Left ventricle myocardium inferior (tissue), 1 donor: ENCODE measurements at regions not wholly inside any gene's neighbourhood (a gene's known extent, or its start where the extent isn't known, plus 50 kb on each side); places are given as distances from the start of the nearest gene placed in this dataset.
"Not testable (repeated sequence)": the region's sequence is repeated elsewhere in the genome, so short reads cannot be mapped to it uniquely, and the experiment has no call there.

ENCODE experiments used
- DNase-seq: peaks from one replicate; pipeline ENCODE4 v3.0.0-alpha.2; 2020
- H3K27ac ChIP-seq: fragments of 200-600 bp; replicated peaks from 2 replicates; pipeline ENCODE4 v1.8.0; 2021
- H3K27me3 ChIP-seq: fragments of 200-600 bp; 2 replicates; pipeline ENCODE4 v1.8.0; 2021; ENCODE audit warnings: low read depth
- H3K36me3 ChIP-seq: fragments of 200-600 bp; 2 replicates; pipeline ENCODE4 v1.8.0; 2021
- H3K4me1 ChIP-seq: fragments of 200-600 bp; 2 replicates; pipeline ENCODE4 v1.8.0; 2021
- H3K4me3 ChIP-seq: fragments of 200-600 bp; 2 replicates; pipeline ENCODE4 v1.8.0; 2021; ENCODE audit warnings: mild to moderate bottlenecking, moderate library complexity
- H3K9me3 ChIP-seq: fragments of 200-600 bp; replicated peaks from 2 replicates; pipeline ENCODE4 v1.8.0; 2021
- intact Hi-C: fragments of 100-400 bp; cut with micrococcal nuclease; formaldehyde crosslinking; loops from one replicate; pipeline ENCODE4 v1.11.0; 2022
- TF ChIP-seq, protein P1 (sequence below): fragments of 200-600 bp; IDR thresholded peaks from 2 replicates; pipeline ENCODE4 v1.8.0; 2021; ENCODE audit warnings: antibody characterized with exemption, mild to moderate bottlenecking, borderline replicate concordance
- donor health status: DM: no; HTN: yes; CAD: no; lungs with severe emphysema.

DNA sequence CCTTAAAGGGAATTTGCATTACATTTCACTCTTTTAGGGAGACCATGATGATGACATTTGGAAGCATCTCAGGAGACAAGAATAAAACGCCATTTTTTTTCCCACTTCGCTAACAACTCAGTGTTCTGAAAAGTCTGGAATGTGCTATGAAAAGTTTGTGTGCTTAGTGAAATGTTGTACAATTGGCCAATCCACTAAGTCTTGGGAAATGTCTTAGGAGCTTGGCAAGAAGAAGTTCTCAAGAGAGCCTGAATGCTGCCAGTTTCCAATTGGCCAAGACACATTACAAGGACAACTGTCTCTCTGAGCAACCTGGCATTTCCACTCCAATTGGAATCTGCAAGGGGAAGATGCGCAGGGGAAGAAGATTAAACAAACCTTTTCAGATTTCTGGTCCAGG lies 401.8 kb downstream of the RWDD3 start:
- TF ChIP-seq, protein P1, sequence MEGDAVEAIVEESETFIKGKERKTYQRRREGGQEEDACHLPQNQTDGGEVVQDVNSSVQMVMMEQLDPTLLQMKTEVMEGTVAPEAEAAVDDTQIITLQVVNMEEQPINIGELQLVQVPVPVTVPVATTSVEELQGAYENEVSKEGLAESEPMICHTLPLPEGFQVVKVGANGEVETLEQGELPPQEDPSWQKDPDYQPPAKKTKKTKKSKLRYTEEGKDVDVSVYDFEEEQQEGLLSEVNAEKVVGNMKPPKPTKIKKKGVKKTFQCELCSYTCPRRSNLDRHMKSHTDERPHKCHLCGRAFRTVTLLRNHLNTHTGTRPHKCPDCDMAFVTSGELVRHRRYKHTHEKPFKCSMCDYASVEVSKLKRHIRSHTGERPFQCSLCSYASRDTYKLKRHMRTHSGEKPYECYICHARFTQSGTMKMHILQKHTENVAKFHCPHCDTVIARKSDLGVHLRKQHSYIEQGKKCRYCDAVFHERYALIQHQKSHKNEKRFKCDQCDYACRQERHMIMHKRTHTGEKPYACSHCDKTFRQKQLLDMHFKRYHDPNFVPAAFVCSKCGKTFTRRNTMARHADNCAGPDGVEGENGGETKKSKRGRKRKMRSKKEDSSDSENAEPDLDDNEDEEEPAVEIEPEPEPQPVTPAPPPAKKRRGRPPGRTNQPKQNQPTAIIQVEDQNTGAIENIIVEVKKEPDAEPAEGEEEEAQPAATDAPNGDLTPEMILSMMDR = no peak
- Histone ChIP-seq H3K27ac (no peak overlapping the region), H3K9me3 (no peaks in the 10 kb centered on the region), H3K4me1 (no peaks in the 10 kb centered on the region), H3K27me3 (no peaks in the 10 kb centered on the region), H3K4me3 (no peak overlapping the region), H3K36me3 (no peaks in the 10 kb centered on the region)
- no peak for DNase-seq
- intact Hi-C loops = no loop called here

DNA sequence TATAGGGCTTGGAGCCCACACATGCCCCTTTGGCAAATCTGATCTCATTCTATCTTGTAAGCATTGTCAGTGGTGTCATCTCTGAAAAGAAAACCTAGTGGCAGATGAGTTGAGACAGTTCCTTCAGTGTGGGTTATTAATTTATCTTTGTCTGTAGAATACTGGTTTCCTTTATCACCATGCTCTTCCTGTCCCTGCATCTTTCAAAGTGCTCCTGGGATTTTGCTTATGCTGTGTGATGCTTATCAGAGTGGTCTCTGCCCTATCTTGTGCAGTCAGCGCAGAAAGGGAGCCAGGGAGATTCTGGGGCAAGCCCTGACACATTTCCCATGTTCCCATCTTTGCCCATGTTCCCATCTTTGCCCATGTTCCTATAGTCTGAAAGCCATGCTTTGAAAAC lies 402.9 kb downstream of the RWDD3 start:
- no peaks in the 10 kb centered on the region for H3K27me3 ChIP-seq
- DNase-seq = no peak
- intact Hi-C loops = no loop called here
- H3K4me3 ChIP-seq = no peak overlapping the region
- no peaks in the 10 kb centered on the region for H3K9me3 ChIP-seq
- H3K4me1 ChIP-seq = no peaks in the 10 kb centered on the region
- H3K27ac ChIP-seq = no peak overlapping the region
- TF ChIP-seq, protein P1 = no peak
- no peaks in the 10 kb centered on the region for H3K36me3 ChIP-seq

DNA sequence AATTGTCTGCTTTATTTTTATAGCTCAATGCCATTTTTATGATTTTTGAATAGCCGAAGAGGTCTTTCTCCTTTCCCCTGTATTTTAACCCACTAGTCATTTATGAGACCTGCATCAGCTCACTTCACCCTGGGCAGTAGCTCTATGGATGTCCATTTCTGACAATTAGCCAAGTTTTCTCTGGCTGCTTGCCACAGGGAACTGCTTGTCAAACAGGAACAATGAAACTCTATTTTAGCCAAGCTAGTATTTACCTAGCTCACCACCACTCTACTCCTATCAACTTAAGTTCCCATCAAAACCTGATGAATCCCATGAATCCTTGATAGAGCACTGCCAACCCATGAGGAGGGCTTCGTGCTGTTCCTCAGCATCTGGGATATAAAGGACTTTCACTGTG lies 406.7 kb downstream of the RWDD3 start:
- H3K4me1 ChIP-seq = no peaks in the 10 kb centered on the region
- no peaks in the 10 kb centered on the region for H3K36me3 ChIP-seq
- DNase-seq = no peak
- H3K9me3 ChIP-seq = no peaks in the 10 kb centered on the region
- TF ChIP-seq, protein P1 = no peak
- no peak overlapping the region for H3K4me3 ChIP-seq
- H3K27ac ChIP-seq = no peak overlapping the region
- H3K27me3 ChIP-seq = no peaks in the 10 kb centered on the region
- intact Hi-C loops = no loop called here

DNA sequence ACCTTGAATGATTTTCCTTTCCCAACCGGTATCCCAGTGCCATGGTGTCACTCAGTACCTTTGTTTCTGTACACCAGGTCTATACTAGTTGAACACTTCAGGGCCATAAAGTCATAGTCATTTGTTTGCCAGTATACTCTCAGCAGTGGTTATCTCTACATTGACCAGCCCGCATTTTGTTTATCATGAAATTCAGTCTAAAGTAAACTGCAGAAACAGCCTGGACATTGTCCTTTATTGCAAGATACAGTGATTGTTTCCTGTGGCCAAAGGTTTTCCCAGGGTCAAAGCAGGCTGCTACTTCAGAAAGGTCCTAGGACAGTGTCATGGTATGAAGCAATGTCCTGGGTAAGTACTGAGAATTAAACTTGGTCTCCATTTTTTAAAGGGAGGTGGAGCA lies 407.4 kb downstream of the RWDD3 start:
- Histone ChIP-seq H3K36me3 (no peaks in the 10 kb centered on the region), H3K4me1 (no peaks in the 10 kb centered on the region), H3K27ac (no peak overlapping the region), H3K27me3 (no peaks in the 10 kb centered on the region), H3K9me3 (no peaks in the 10 kb centered on the region), H3K4me3 (no peak overlapping the region)
- intact Hi-C loops = no loop called here
- TF ChIP-seq, protein P1 = no peak
- DNase-seq = no peak

DNA sequence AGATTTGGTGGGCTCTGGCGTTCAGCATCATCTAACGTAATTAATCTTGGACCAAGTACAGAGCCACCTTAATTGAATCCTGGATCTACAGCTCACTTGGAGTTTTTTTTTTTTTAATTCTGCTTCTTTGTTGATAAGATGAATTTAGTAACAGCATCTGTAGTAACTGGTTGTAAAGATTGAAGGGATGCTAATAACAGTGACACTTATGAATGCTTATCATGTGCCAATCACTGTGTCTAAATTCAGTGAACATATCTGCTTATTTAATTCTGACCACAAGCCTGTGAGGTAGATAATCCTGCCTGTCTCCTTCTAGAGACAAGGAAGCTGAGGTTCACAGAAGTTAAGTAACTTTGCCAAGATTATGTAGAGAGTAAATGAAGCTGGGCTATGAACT lies 408.0 kb downstream of the RWDD3 start:
- H3K4me1 ChIP-seq = no peaks in the 10 kb centered on the region
- H3K4me3 ChIP-seq = no peak overlapping the region
- no peaks in the 10 kb centered on the region for H3K36me3 ChIP-seq
- H3K27me3 ChIP-seq = no peaks in the 10 kb centered on the region
- H3K27ac ChIP-seq = no peak overlapping the region
- TF ChIP-seq, protein P1 = no peak
- DNase-seq = no peak
- H3K9me3 ChIP-seq = no peaks in the 10 kb centered on the region
- intact Hi-C loops = no loop called here

DNA sequence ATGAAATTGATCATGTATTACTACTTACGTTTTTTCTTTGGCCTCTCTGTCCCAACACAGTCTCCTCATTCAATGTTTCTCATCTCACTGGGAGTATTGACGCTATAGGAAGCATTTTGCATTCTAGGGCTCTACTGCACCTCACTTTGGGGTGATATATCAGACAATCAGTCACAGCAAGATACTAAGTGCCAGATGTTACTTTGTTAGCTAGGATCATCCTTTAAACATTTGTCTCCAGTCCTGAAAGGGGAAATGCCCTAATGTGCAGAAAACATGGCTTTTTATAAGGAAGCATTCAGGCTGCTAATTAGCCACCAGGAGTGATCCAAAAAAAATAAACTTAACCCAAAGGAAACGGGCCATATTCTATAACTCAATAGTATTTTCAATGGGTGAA lies 409.1 kb downstream of the RWDD3 start:
- no peaks in the 10 kb centered on the region for H3K9me3 ChIP-seq
- intact Hi-C loops = no loop called here
- no peaks in the 10 kb centered on the region for H3K4me1 ChIP-seq
- no peak overlapping the region for H3K4me3 ChIP-seq
- TF ChIP-seq, protein P1 = no peak
- no peak for DNase-seq
- H3K27me3 ChIP-seq = no peaks in the 10 kb centered on the region
- H3K36me3 ChIP-seq = no peaks in the 10 kb centered on the region
- H3K27ac ChIP-seq = no peak overlapping the region

DNA sequence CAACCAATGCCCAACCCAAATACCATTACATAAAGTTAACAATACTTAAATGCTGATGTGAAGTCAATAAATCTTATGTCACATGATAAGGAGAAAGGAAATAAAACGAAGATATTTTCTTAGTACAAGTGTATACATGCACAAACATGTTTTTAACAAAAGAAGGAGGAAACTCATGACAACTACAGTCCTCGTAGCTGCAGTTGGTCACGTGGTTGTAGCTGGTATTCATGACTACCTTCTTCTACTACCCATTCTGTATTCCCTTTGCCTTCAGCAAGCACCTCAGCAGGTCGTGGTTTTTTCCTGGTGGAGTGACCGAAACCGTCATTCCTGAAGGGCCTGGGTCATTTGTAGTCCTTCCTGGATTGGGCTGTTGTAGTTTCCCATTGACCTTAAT lies 411.1 kb downstream of the RWDD3 start:
- H3K4me1 ChIP-seq, H3K27me3 ChIP-seq, H3K9me3 ChIP-seq, DNase-seq, H3K4me3 ChIP-seq, H3K36me3 ChIP-seq, H3K27ac ChIP-seq, intact Hi-C loops: not testable (repeated sequence)
